WTC11 (cell line): ENCODE measurements at regions not wholly inside any gene's neighbourhood (a gene's known extent, or its start where the extent isn't known, plus 50 kb on each side); places are given as distances from the start of the nearest gene placed in this dataset.

ENCODE experiments used
- ATAC-seq: fragments of 200-7000 bp; cut with Tn5 transposase; 2 replicates; pipeline ENCODE4 v1.10.0; 2021; ENCODE audit warnings: mild to moderate bottlenecking, moderate library complexity
- CTCF ChIA-PET: fragments of 300-600 bp; sonication (Branson Sonifier 250); formaldehyde crosslinking; loops from one replicate; lab custom pipeline; 2021; ENCODE audit warnings: antibody characterized with exemption; lab: Charles Lee
- POLR2A ChIA-PET: fragments of 350-600 bp; sonication (Branson Sonifier 250); formaldehyde crosslinking; loops from one replicate; lab custom pipeline; 2021; ENCODE audit warnings: antibody characterized with exemption; lab: Charles Lee
- DNase-seq: peaks from one replicate; pipeline ENCODE4 v3.0.0; 2021; ENCODE audit warnings: low spot score
- H3K27ac Mint-ChIP-seq: 2 replicates; pipeline ENCODE4 v1.8.0; 2021; ENCODE audit warnings: mixed read lengths
- H3K27me3 Mint-ChIP-seq: 2 replicates; pipeline ENCODE4 v1.8.0; 2021; ENCODE audit warnings: low read depth, mild to moderate bottlenecking, moderate library complexity, mixed read lengths
- H3K36me3 Mint-ChIP-seq: 2 replicates; pipeline ENCODE4 v1.8.0; 2021; ENCODE audit warnings: mixed read lengths
- H3K4me1 Mint-ChIP-seq: 2 replicates; pipeline ENCODE4 v1.8.0; 2022; ENCODE audit warnings: mixed read lengths
- H3K4me3 Mint-ChIP-seq: 2 replicates; pipeline ENCODE4 v1.8.0; 2021; ENCODE audit warnings: mild to moderate bottlenecking, moderate library complexity, mixed read lengths
- H3K9me3 Mint-ChIP-seq: 2 replicates; pipeline ENCODE4 v1.8.0; 2021; ENCODE audit warnings: mixed read lengths
- ARID4B ChIP-seq: sonication (generic); formaldehyde crosslinking; IDR thresholded peaks from 2 replicates; pipeline ENCODE4 v1.8.0; 2023; ENCODE audit warnings: missing genetic modification reagents, mild to moderate bottlenecking, borderline replicate concordance
- CBFB ChIP-seq: sonication (generic); formaldehyde crosslinking; IDR thresholded peaks from 2 replicates; pipeline ENCODE4 v1.8.1; 2022; ENCODE audit warnings: mild to moderate bottlenecking, low read depth, missing genetic modification reagents
- CTCF ChIP-seq: fragments of 200-600 bp; IDR thresholded peaks from 2 replicates; pipeline ENCODE4 v1.8.0; 2022; ENCODE audit warnings: antibody characterized with exemption
- GRHL2 ChIP-seq: fragments of 250-450 bp; sonication (Bioruptor Pico); IDR thresholded peaks from 2 replicates; pipeline ENCODE4 v1.8.0; 2022; ENCODE audit warnings: mild to moderate bottlenecking, moderate library complexity; ENCODE audit not compliant: insufficient replicate concordance, severe bottlenecking
- KAT7 ChIP-seq: sonication (generic); formaldehyde crosslinking; IDR thresholded peaks from 2 replicates; pipeline ENCODE4 v1.8.1; 2023; ENCODE audit warnings: missing genetic modification reagents, mild to moderate bottlenecking, borderline replicate concordance
- MXD4 ChIP-seq: fragments of 250-450 bp; sonication (Bioruptor Pico); IDR thresholded peaks from 2 replicates; pipeline ENCODE4 v1.8.0; 2021; ENCODE audit warnings: mild to moderate bottlenecking, moderate library complexity, borderline replicate concordance
- NFYB ChIP-seq: sonication (generic); formaldehyde crosslinking; conservative IDR thresholded peaks from 2 replicates; pipeline ENCODE4 v1.8.0; 2022; ENCODE audit warnings: low read depth, missing genetic modification reagents
- PRDM15 ChIP-seq: sonication (generic); formaldehyde crosslinking; IDR thresholded peaks from 2 replicates; pipeline ENCODE4 v1.8.0; 2022; ENCODE audit warnings: missing genetic modification reagents
- TEAD4 ChIP-seq: sonication (generic); formaldehyde crosslinking; IDR thresholded peaks from 2 replicates; pipeline ENCODE4 v1.8.0; 2022; ENCODE audit warnings: mild to moderate bottlenecking, missing genetic modification reagents
- ZNF532 ChIP-seq: fragments of 250-450 bp; sonication (Bioruptor Pico); IDR thresholded peaks from 2 replicates; pipeline ENCODE4 v1.9.0; 2021; ENCODE audit warnings: mild to moderate bottlenecking, borderline replicate concordance
- TF ChIP-seq, protein P1 (sequence below): fragments of 250-450 bp; sonication (Bioruptor Pico); IDR thresholded peaks from 2 replicates; pipeline ENCODE4 v1.9.0; 2021; ENCODE audit warnings: mild to moderate bottlenecking
- TF ChIP-seq, protein P2 (sequence below): sonication (generic); formaldehyde crosslinking; IDR thresholded peaks from 2 replicates; pipeline ENCODE4 v1.8.0; 2022; ENCODE audit warnings: mild to moderate bottlenecking, missing genetic modification reagents
- TF ChIP-seq, protein P3 (sequence below): sonication (generic); formaldehyde crosslinking; IDR thresholded peaks from 2 replicates; pipeline ENCODE4 v1.8.1; 2023; ENCODE audit warnings: mild to moderate bottlenecking, moderate library complexity, missing genetic modification reagents

DNA sequence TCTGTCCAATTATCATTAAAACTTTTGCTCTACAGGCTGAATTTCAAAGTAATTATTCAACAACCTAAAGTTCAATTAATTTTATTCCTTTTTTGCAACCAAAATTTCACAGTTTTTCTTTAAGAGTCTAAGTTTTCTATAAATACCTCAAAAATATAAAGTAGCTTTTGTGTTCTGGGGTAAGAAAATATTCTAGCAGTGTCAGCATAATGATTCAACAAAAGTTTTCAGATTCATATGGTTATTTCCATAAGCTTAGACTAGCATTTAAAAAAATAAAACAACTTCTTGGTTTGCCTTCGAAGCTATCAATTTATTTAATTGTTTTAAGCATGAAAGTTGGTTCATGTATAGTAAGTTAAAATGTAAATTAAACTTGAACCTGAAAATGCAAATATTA, 1962.3 kb upstream of the CDH6 start:
- ATAC-seq (no peak), DNase-seq (no peak)
- Mint-ChIP-seq H3K9me3 (peaks cover 13% of the 10 kb centered on the region), H3K4me3 (no peak overlapping the region), H3K4me1 (peaks cover 3% of the 10 kb centered on the region; the same call in 1 of the 2 replicates), H3K27me3 (no peaks in the 10 kb centered on the region), H3K27ac (no peak overlapping the region), H3K36me3 (0 out of 2 replicates have a peak, but pooled peaks cover 3% of the 10 kb centered on the region)
- ChIA-PET POLR2A (no interaction called here), CTCF (no interaction called here)
- no peak for TF ChIP-seq KAT7 (CRISPR knock-in tag)

- Mint-ChIP-seq H3K36me3 (peaks cover 3% of the 10 kb centered on the region; the same call in 1 of the 2 replicates), H3K4me1 (no peaks in the 10 kb centered on the region), H3K27me3 (no peaks in the 10 kb centered on the region), H3K27ac (no peak overlapping the region), H3K9me3 (peaks cover 13% of the 10 kb centered on the region), H3K4me3 (no peak overlapping the region)
- ATAC-seq (no peak), DNase-seq (no peak)
- POLR2A ChIA-PET = no interaction called here
- CTCF ChIA-PET = no interaction called here
- TF ChIP-seq, protein P1, sequence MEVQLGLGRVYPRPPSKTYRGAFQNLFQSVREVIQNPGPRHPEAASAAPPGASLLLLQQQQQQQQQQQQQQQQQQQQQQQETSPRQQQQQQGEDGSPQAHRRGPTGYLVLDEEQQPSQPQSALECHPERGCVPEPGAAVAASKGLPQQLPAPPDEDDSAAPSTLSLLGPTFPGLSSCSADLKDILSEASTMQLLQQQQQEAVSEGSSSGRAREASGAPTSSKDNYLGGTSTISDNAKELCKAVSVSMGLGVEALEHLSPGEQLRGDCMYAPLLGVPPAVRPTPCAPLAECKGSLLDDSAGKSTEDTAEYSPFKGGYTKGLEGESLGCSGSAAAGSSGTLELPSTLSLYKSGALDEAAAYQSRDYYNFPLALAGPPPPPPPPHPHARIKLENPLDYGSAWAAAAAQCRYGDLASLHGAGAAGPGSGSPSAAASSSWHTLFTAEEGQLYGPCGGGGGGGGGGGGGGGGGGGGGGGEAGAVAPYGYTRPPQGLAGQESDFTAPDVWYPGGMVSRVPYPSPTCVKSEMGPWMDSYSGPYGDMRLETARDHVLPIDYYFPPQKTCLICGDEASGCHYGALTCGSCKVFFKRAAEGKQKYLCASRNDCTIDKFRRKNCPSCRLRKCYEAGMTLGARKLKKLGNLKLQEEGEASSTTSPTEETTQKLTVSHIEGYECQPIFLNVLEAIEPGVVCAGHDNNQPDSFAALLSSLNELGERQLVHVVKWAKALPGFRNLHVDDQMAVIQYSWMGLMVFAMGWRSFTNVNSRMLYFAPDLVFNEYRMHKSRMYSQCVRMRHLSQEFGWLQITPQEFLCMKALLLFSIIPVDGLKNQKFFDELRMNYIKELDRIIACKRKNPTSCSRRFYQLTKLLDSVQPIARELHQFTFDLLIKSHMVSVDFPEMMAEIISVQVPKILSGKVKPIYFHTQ = no peak
- no peak for TF ChIP-seq CTCF
- no peak for TF ChIP-seq CBFB
- TF ChIP-seq TEAD4 (CRISPR knock-in tag) = no peak
- TF ChIP-seq, protein P2, sequence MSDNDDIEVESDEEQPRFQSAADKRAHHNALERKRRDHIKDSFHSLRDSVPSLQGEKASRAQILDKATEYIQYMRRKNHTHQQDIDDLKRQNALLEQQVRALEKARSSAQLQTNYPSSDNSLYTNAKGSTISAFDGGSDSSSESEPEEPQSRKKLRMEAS (CRISPR knock-in tag) = no peak
- TF ChIP-seq ARID4B (CRISPR knock-in tag) = no peak
- no peak for TF ChIP-seq NFYB (CRISPR knock-in tag)
- TF ChIP-seq GRHL2 (CRISPR knock-in tag) = no peak
- TF ChIP-seq, protein P3, sequence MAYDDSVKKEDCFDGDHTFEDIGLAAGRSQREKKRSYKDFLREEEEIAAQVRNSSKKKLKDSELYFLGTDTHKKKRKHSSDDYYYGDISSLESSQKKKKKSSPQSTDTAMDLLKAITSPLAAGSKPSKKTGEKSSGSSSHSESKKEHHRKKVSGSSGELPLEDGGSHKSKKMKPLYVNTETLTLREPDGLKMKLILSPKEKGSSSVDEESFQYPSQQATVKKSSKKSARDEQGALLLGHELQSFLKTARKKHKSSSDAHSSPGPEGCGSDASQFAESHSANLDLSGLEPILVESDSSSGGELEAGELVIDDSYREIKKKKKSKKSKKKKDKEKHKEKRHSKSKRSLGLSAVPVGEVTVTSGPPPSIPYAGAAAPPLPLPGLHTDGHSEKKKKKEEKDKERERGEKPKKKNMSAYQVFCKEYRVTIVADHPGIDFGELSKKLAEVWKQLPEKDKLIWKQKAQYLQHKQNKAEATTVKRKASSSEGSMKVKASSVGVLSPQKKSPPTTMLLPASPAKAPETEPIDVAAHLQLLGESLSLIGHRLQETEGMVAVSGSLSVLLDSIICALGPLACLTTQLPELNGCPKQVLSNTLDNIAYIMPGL = no peak
- no peak for TF ChIP-seq MXD4 (CRISPR knock-in tag)
- TF ChIP-seq PRDM15 = no peak
- TF ChIP-seq ZNF532 (CRISPR knock-in tag) = no peak
Observed at GRCh38 chr5:29230591-29230990, 1962.9 kb upstream of the CDH6 start.
